Keratinocyte (primary cell): ENCODE measurements at regions not wholly inside any gene's neighbourhood (a gene's known extent, or its start where the extent isn't known, plus 50 kb on each side); places are given as distances from the start of the nearest gene placed in this dataset.

Experiments used
- EZH2 ChIP-seq: IDR thresholded peaks from one replicate; pipeline ENCODE4 v1.6.1; 2012; ENCODE audit warnings: inconsistent platforms, mild to moderate bottlenecking, low read length, moderate library complexity
- TF ChIP-seq, protein P1 (sequence below), 3 experiments: IDR thresholded peaks in 1 of 3; conservative IDR thresholded peaks in 1 of 3; optimal IDR thresholded peaks in 1 of 3; 2 replicates in 2 of 3; 3 replicates in 1 of 3; pipeline versions ENCODE3 to v1.5.1; 2011; ENCODE audit warnings: low read length in 3 of 3, mild to moderate bottlenecking in 3 of 3, moderate library complexity in 2 of 3, control low read depth in 1 of 3, inconsistent platforms in 1 of 3; ENCODE audit not compliant: insufficient read depth in 2 of 3; ENCODE audit errors: extremely low read depth in 1 of 3

DNA sequence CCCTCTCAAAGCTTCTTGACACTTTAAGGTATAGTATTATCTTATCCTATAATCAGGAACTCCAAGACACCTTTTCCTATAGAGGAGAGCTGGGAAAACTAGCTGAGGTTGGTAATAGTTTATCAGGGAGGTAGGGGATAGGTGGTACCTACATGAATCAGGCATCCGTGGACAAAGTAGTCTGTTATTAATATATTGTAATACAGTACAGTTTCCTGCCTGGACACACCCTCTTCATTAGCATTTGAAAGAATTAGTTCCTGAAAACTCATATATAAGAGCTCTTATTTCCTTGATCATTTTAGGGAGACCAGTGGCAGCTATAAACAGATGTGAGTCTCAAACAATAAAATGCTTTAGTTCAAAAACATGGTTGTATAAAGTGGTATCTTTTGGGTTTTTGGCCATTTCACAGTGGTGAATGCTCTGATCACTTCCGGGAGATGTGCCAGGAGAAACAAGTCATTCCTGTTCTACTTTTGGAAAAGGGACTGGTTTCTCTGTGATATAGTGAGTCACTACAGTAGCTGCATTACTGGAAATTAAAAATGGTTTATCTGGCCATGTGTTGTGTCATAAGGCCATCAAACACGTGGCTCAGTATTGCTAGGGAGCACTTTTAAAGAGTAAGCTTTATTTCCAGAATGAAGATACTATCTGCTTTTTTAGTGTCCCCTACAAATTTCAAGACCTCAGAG is 98.1 kb downstream of the KLRB1 start:
- TF ChIP-seq, protein P1, sequence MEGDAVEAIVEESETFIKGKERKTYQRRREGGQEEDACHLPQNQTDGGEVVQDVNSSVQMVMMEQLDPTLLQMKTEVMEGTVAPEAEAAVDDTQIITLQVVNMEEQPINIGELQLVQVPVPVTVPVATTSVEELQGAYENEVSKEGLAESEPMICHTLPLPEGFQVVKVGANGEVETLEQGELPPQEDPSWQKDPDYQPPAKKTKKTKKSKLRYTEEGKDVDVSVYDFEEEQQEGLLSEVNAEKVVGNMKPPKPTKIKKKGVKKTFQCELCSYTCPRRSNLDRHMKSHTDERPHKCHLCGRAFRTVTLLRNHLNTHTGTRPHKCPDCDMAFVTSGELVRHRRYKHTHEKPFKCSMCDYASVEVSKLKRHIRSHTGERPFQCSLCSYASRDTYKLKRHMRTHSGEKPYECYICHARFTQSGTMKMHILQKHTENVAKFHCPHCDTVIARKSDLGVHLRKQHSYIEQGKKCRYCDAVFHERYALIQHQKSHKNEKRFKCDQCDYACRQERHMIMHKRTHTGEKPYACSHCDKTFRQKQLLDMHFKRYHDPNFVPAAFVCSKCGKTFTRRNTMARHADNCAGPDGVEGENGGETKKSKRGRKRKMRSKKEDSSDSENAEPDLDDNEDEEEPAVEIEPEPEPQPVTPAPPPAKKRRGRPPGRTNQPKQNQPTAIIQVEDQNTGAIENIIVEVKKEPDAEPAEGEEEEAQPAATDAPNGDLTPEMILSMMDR (optimal IDR thresholded peaks at IDR 0.05 in 1 of 3, IDR thresholded peaks at IDR 0.05 in 1 of 3, conservative IDR thresholded peaks at IDR 0.05 in 1 of 3; ENCODE audit: extremely low read depth in 1 of 3, insufficient read depth in 2 of 3, low read length in 3 of 3), result no peak
- TF ChIP-seq EZH2, result no peak
